Stomach (tissue), 4 donors: ENCODE measurements at regions not wholly inside any gene's neighbourhood (a gene's known extent, or its start where the extent isn't known, plus 50 kb on each side); places are given as distances from the start of the nearest gene placed in this dataset.

Experiments
- POLR2A ChIP-seq, 4 donors: fragments of 450-650 bp; IDR thresholded peaks; one replicate each; pipeline ENCODE4 v1.6.1; 2016; ENCODE audit warnings: antibody characterized with exemption in 4 of 4, control low read depth in 2 of 4, mild to moderate bottlenecking in 1 of 4, moderate library complexity in 1 of 4
- POLR2AphosphoS5 ChIP-seq, 3 donors: sonication (generic); formaldehyde crosslinking; IDR thresholded peaks; one replicate each; pipeline ENCODE4 v1.6.1; 2016; ENCODE audit warnings: antibody characterized with exemption in 3 of 3
- TF ChIP-seq, protein P1 (sequence below), 7 experiments: fragments of 450-650 bp in 4 of 7; fragments of 200-600 bp in 3 of 7; sonication (generic) in 3 of 7; IDR thresholded peaks; one replicate each; pipeline ENCODE4 v1.5.1; 2016 to 2019; ENCODE audit warnings: antibody characterized with exemption in 7 of 7, control low read depth in 2 of 7, mild to moderate bottlenecking in 1 of 7

DNA sequence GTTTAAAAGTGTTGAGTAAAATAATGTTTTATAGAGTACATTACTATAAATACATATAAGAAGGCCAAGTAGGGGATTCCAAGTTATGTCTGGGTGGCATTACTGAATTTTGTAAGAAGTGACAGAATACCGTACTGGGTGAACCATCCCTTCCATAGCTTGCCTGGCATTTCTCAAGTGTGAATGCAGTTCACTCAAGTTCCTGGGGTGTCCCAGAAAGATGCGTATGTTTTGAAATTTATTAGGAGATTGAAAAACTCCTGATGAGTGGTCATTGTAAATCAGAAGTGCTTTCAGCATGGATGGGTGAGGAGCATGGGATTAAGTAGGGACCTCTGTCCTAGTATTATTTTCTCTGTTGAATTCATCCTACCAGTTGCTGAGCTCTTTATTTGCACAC, 103.2 kb downstream of the VAPA start:
- TF ChIP-seq, protein P1, sequence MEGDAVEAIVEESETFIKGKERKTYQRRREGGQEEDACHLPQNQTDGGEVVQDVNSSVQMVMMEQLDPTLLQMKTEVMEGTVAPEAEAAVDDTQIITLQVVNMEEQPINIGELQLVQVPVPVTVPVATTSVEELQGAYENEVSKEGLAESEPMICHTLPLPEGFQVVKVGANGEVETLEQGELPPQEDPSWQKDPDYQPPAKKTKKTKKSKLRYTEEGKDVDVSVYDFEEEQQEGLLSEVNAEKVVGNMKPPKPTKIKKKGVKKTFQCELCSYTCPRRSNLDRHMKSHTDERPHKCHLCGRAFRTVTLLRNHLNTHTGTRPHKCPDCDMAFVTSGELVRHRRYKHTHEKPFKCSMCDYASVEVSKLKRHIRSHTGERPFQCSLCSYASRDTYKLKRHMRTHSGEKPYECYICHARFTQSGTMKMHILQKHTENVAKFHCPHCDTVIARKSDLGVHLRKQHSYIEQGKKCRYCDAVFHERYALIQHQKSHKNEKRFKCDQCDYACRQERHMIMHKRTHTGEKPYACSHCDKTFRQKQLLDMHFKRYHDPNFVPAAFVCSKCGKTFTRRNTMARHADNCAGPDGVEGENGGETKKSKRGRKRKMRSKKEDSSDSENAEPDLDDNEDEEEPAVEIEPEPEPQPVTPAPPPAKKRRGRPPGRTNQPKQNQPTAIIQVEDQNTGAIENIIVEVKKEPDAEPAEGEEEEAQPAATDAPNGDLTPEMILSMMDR (IDR thresholded peaks at IDR 0.05), result no peak
- TF ChIP-seq POLR2A (IDR thresholded peaks at IDR 0.05), result no peak
- no peak for TF ChIP-seq POLR2AphosphoS5 (IDR thresholded peaks at IDR 0.05)
